CD14-positive monocyte (primary cell): ENCODE measurements at regions not wholly inside any gene's neighbourhood (a gene's known extent, or its start where the extent isn't known, plus 50 kb on each side); places are given as distances from the start of the nearest gene placed in this dataset.

ENCODE experiments used
- DNase-seq, 3 donors: peaks; one replicate each; pipeline ENCODE4 v3.0.0-alpha.2; 2011 to 2022
- H2AFZ ChIP-seq: 2 replicates; pipeline ENCODE4 v1.6.0; 2012; ENCODE audit warnings: mild to moderate bottlenecking, low read depth, low read length, inconsistent platforms; ENCODE audit not compliant: insufficient read depth, poor library complexity, severe bottlenecking
- H3K27ac ChIP-seq, 2 donors: 1 replicate in 1 of 2; 2 replicates in 1 of 2; pipeline ENCODE4 v1.5.1; 2012 to 2013; ENCODE audit warnings: low read length in 2 of 2, control low read depth in 1 of 2, inconsistent platforms in 1 of 2, low read depth in 1 of 2, mild to moderate bottlenecking in 1 of 2
- H3K27me3 ChIP-seq, 2 donors: one replicate each; pipeline versions ENCODE4 v1.6.0 to v1.6.1; 2011 to 2013; ENCODE audit warnings: low read length in 2 of 2; ENCODE audit not compliant: control insufficient read depth in 2 of 2, insufficient read depth in 2 of 2
- H3K36me3 ChIP-seq, 2 donors: replicated peaks in 1 of 2; 1 replicate in 1 of 2; 2 replicates in 1 of 2; pipeline versions ENCODE4 v1.5.1 to v1.6.1; 2012 to 2013; ENCODE audit warnings: low read length in 2 of 2, control low read depth in 1 of 2, inconsistent platforms in 1 of 2, mild to moderate bottlenecking in 1 of 2; ENCODE audit not compliant: insufficient read depth in 2 of 2, control insufficient read depth in 1 of 2
- H3K4me1 ChIP-seq, 2 donors: 1 replicate in 1 of 2; 2 replicates in 1 of 2; pipeline versions ENCODE4 v1.5.1 to v1.6.1; 2012 to 2013; ENCODE audit warnings: low read length in 2 of 2, control low read depth in 1 of 2, inconsistent platforms in 1 of 2, mild to moderate bottlenecking in 1 of 2, moderate library complexity in 1 of 2; ENCODE audit not compliant: insufficient read depth in 2 of 2, control insufficient read depth in 1 of 2
- H3K4me2 ChIP-seq: replicated peaks from 2 replicates; pipeline ENCODE3; 2012; ENCODE audit warnings: low read length, moderate library complexity, mild to moderate bottlenecking; ENCODE audit not compliant: poor library complexity, severe bottlenecking; ENCODE audit errors: extremely low read depth
- H3K4me3 ChIP-seq, 3 experiments: fragments of 200-600 bp in 1 of 3; sonication (generic) in 1 of 3; replicated peaks in 1 of 3; 1 replicate in 2 of 3; 2 replicates in 1 of 3; pipeline ENCODE4 v1.5.1; 2011 to 2013; ENCODE audit warnings: low read length in 3 of 3, mild to moderate bottlenecking in 3 of 3, control low read depth in 2 of 3, low read depth in 2 of 3, inconsistent platforms in 1 of 3, moderate library complexity in 1 of 3
- H3K79me2 ChIP-seq: 2 replicates; pipeline ENCODE4 v1.6.0; 2012; ENCODE audit warnings: mild to moderate bottlenecking, control low read depth, inconsistent platforms, low read length, moderate library complexity; ENCODE audit not compliant: insufficient read depth
- H3K9ac ChIP-seq: 2 replicates; pipeline ENCODE4 v1.6.0; 2017; ENCODE audit warnings: low read length, mild to moderate bottlenecking; ENCODE audit not compliant: insufficient read depth, poor library complexity, severe bottlenecking
- H3K9me3 ChIP-seq, 2 donors: replicated peaks in 1 of 2; 1 replicate in 1 of 2; 2 replicates in 1 of 2; pipeline versions ENCODE4 v1.5.1 to v1.6.1; 2012 to 2013; ENCODE audit warnings: low read length in 2 of 2, control low read depth in 1 of 2; ENCODE audit not compliant: control insufficient read depth in 1 of 2, insufficient read depth in 1 of 2
- H4K20me1 ChIP-seq: 2 replicates; pipeline ENCODE4 v1.6.0; 2012; ENCODE audit warnings: mild to moderate bottlenecking, low read length, control low read depth, moderate library complexity; ENCODE audit not compliant: insufficient read depth
- H3K27ac Mint-ChIP-seq, 7 donors: one replicate each; pipeline ENCODE4 v1.8.0; 2020; ENCODE audit warnings: mild to moderate bottlenecking in 7 of 7, mixed read lengths in 7 of 7, moderate library complexity in 6 of 7, inconsistent platforms in 2 of 7
- H3K27me3 Mint-ChIP-seq, 3 donors: one replicate each; pipeline ENCODE4 v1.8.0; 2021 to 2022; ENCODE audit warnings: low read depth in 3 of 3, mild to moderate bottlenecking in 3 of 3, mixed read lengths in 3 of 3, moderate library complexity in 3 of 3, inconsistent platforms in 1 of 3
- H3K36me3 Mint-ChIP-seq, 2 donors: one replicate each; pipeline ENCODE4 v1.8.0; 2020; ENCODE audit warnings: mixed read lengths in 2 of 2, inconsistent platforms in 1 of 2, mild to moderate bottlenecking in 1 of 2
- H3K4me1 Mint-ChIP-seq: one replicate; pipeline ENCODE4 v1.8.0; 2020; ENCODE audit warnings: mild to moderate bottlenecking, mixed read lengths
- H3K4me3 Mint-ChIP-seq, 2 donors: one replicate each; pipeline ENCODE4 v1.8.0; 2020; ENCODE audit warnings: mild to moderate bottlenecking in 2 of 2, mixed read lengths in 2 of 2, moderate library complexity in 1 of 2
- H3K9me3 Mint-ChIP-seq, 7 donors: one replicate each; pipeline ENCODE4 v1.8.0; 2020 to 2022; ENCODE audit warnings: mixed read lengths in 7 of 7, mild to moderate bottlenecking in 6 of 7, moderate library complexity in 6 of 7, inconsistent platforms in 2 of 7
- WGBS: methylation state at CpG from one replicate; pipeline ENCODE4 v1.1.5; 2013; ENCODE audit warnings: missing lambda C conversion rate; ENCODE audit not compliant: insufficient coverage; 5-methylcytosine and 5-hydroxymethylcytosine counted together
- intact Hi-C, 2 donors: fragments of 100-400 bp; cut with micrococcal nuclease; formaldehyde crosslinking; loops; one replicate each; pipeline versions ENCODE4 v1.15.0 to v1.15.1; 2023
- TF ChIP-seq, protein P1 (sequence below): fragments of 200-600 bp; IDR thresholded peaks from one replicate; pipeline ENCODE4 v1.8.0; 2022; ENCODE audit warnings: antibody characterized with exemption, mild to moderate bottlenecking

DNA sequence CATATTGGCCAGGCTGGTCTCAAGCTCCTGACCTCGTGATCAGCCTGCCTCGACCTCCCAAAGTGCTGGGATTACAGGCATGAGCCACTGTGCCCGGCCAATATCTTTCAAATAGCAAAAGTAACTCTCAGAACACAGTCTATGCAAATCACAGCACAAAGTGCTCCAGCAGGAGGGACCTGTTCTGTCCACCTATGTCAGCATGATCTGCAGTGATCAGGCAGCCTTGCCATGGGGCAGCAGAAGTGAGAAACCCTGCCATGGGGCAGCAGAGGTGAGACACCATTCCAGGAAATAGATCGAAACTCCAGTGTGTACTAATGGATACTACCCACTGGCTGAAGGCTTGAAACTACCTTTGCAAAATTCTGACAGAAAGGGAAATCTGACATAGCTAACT is 78.5 kb upstream of the EIF5 start:
- Histone ChIP-seq H3K79me2 (no peaks in the 10 kb centered on the region), H2AFZ (no peak overlapping the region), H3K36me3 (no peaks in the 10 kb centered on the region), H3K4me1 (peaks cover 0 to 5% of the 10 kb centered on the region in 2 donors), H3K27ac (no peak overlapping the region), H3K4me2 (no peak overlapping the region), H3K4me3 (no peak overlapping the region), H3K9me3 (no peaks in the 10 kb centered on the region), H3K9ac (no peak overlapping the region), H4K20me1 (no peaks in the 10 kb centered on the region), H3K27me3 (peaks cover 0 to 9% of the 10 kb centered on the region in 2 donors)
- Mint-ChIP-seq H3K9me3 (peaks cover 5 to 14% (median 7%) of the 10 kb centered on the region in 7 donors), H3K4me1 (peaks cover 4% of the 10 kb centered on the region), H3K4me3 (no peak overlapping the region), H3K27ac (no peak overlapping the region), H3K36me3 (no peaks in the 10 kb centered on the region), H3K27me3 (peaks cover 22 to 33% (median 24%) of the 10 kb centered on the region in 3 donors)
- TF ChIP-seq, protein P1, sequence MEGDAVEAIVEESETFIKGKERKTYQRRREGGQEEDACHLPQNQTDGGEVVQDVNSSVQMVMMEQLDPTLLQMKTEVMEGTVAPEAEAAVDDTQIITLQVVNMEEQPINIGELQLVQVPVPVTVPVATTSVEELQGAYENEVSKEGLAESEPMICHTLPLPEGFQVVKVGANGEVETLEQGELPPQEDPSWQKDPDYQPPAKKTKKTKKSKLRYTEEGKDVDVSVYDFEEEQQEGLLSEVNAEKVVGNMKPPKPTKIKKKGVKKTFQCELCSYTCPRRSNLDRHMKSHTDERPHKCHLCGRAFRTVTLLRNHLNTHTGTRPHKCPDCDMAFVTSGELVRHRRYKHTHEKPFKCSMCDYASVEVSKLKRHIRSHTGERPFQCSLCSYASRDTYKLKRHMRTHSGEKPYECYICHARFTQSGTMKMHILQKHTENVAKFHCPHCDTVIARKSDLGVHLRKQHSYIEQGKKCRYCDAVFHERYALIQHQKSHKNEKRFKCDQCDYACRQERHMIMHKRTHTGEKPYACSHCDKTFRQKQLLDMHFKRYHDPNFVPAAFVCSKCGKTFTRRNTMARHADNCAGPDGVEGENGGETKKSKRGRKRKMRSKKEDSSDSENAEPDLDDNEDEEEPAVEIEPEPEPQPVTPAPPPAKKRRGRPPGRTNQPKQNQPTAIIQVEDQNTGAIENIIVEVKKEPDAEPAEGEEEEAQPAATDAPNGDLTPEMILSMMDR: no peak
- intact Hi-C loops: no loop called here
- no peak for DNase-seq
- WGBS: 88% methylated on average over 4 of the region's 4 CpGs

GRCh38 chr14:103256406-103256805 is 77.6 kb upstream of the EIF5 start:
- H3K4me1 ChIP-seq: peaks cover 0 to 9% of the 10 kb centered on the region in 2 donors
- H3K27me3 Mint-ChIP-seq: peaks cover 23 to 33% (median 31%) of the 10 kb centered on the region in 3 donors
- H3K9me3 Mint-ChIP-seq: peaks cover 4 to 11% (median 7%) of the 10 kb centered on the region in 7 donors
- no peaks in the 10 kb centered on the region for H4K20me1 ChIP-seq
- H3K79me2 ChIP-seq: no peaks in the 10 kb centered on the region
- no peak overlapping the region for H3K4me3 Mint-ChIP-seq
- intact Hi-C loops: no loop called here
- no peak overlapping the region for H3K9ac ChIP-seq
- H3K4me2 ChIP-seq: no peak overlapping the region
- H3K27me3 ChIP-seq: peaks cover 0 to 11% of the 10 kb centered on the region in 2 donors
- no peak overlapping the region for H3K27ac ChIP-seq
- H2AFZ ChIP-seq: no peak overlapping the region
- peaks cover 9% of the 10 kb centered on the region for H3K4me1 Mint-ChIP-seq
- H3K36me3 ChIP-seq: no peaks in the 10 kb centered on the region
- no peak for DNase-seq
- H3K4me3 ChIP-seq: no peak overlapping the region
- H3K9me3 ChIP-seq: no peaks in the 10 kb centered on the region
- WGBS: 100% methylated on average over 3 of the region's 10 CpGs
- H3K27ac Mint-ChIP-seq: no peak overlapping the region
- TF ChIP-seq, protein P1: no peak
- no peaks in the 10 kb centered on the region for H3K36me3 Mint-ChIP-seq
